CD4-positive, alpha-beta T cell treated with Interleukin-6 for 4 hours (primary cell): ENCODE measurements at regions not wholly inside any gene's neighbourhood (a gene's known extent, or its start where the extent isn't known, plus 50 kb on each side); places are given as distances from the start of the nearest gene placed in this dataset.
"Not testable (repeated sequence)": the region's sequence is repeated elsewhere in the genome, so short reads cannot be mapped to it uniquely, and the experiment has no call there.

Experiments
- DNase-seq: peaks from one replicate; pipeline ENCODE4 v3.0.0-alpha.2; 2020; ENCODE audit warnings: mixed read lengths

- DNase-seq = no peak
These were observed 144.9 kb upstream of the TWIST2 start for GRCh38 chr2:238703053-238703415.

GRCh38 chr2:238703436-238703835 lies 144.4 kb upstream of the TWIST2 start:
- no peak for DNase-seq

- DNase-seq = no peak
These were observed 143.2 kb upstream of the TWIST2 start for GRCh38 chr2:238704471-238705225.

GRCh38 chr2:238706163-238706562 lies 141.7 kb upstream of the TWIST2 start:
- no peak for DNase-seq

DNA sequence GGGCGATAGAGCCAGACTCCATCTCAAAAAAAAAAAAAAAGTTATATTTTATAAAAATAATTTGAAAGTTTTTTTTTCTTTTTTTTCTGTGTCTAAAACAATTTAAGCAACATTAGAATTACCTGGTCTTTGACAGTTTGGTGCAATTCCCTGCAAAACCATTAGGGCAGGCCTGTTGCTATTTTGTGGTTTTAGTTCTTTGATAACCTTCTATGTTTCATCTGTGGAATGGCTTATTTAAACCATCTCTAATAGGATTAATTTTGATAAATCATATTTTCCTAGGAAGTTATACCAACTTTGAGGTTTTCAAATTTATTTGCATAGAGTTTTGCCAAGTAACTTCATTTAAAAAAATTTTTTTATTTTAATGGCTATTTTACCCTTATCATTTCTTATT lies 141.2 kb upstream of the TWIST2 start:
- no peak for DNase-seq

DNA sequence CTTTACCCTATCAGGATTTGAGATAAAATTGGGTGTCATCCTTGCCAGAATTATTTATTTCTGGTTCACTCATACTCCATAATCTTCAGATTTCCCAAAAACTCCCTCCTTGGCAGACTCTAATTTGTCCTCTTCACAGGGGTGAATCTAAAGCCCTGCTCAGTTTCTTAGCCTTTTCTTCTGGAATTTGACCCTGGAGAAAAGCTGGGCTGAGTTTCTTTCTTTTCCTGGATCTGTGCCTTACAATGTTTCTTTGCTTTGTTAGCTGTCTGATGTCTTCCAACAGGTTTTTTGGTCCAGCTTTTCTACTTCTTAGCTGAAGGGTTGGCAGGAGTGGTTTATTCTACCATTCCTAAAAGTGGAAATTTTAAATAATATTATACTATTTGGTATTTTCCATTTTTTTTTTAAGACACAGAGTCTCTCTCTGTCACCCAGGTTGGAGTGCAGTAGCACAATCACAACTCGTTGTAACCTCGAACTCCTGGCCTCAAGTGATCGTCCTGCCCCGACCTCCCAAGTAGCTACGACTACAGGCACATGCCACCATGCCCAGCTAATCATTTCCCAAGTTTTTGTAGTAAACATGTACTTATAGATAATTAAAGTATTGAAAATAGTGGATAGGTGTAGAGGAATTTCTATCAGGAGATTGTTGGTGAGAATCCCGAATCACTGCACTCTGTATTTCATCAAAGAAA lies 138.4 kb upstream of the TWIST2 start:
- no peak for DNase-seq

- DNase-seq = no peak
These were observed 137.7 kb upstream of the TWIST2 start for GRCh38 chr2:238710032-238710735.

DNA sequence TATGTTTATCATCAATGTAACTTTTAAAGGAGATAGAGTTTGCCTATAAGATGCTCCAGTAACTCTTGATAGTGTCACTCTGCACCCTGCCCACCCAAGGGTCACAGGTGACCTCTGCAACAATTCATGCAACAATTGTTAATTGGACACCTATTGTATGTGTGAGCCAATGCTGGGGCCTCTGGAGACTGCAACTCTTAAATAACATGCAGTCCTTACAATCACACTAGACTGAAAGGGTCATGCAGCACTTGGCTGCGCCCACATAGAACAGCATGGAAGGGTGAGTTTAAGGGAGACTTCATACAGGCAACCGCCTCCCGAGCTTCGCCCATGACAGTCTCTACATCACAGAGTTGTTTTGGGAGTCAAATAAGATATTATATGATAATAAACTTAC lies 137.1 kb upstream of the TWIST2 start:
- no peak for DNase-seq

- no peak for DNase-seq
These were observed 136.5 kb upstream of the TWIST2 start for GRCh38 chr2:238711346-238711745.

DNA sequence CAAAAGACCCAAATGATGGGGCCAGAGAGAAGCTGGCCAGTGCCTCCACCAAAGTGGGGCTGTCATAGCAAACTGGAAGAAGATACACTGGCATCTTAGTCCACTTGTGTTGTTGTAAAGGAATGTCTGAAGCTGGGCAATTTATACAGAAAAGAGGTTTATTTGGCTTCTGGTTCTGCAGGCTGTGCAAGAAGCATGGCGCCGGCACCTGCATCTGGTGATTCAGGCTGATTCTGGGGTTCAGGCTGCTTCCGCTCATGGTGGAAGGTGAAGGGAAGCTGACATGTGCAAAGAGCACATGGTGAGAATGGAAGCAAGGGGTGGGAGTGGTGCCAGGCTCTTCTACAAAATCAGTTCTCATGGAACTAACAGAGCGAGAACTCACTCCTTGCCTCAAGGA lies 135.9 kb upstream of the TWIST2 start:
- no peak for DNase-seq

- no peak for DNase-seq
These were observed 134.6 kb upstream of the TWIST2 start for GRCh38 chr2:238713198-238713826.

GRCh38 chr2:238714038-238714528 lies 133.8 kb upstream of the TWIST2 start:
- no peak for DNase-seq

DNA sequence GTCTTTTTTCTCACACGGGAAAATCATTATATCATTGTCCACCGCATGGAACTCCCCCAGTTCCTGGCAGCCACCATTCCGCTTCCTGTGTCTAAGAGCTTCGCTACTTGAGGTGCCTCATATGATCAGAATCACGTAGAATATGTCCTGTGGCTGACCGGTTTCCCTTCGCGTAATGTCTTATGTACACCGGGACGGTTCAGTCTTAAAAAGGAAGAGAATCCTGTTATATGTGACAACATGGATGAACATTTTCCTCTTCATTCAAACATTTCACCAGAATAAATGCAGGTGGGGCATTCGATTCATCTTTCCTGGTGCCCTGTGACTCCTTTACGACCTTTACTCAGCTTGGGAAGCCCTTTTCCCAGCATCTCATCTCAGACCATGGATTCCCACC lies 131.7 kb upstream of the TWIST2 start:
- DNase-seq = no peak

DNA sequence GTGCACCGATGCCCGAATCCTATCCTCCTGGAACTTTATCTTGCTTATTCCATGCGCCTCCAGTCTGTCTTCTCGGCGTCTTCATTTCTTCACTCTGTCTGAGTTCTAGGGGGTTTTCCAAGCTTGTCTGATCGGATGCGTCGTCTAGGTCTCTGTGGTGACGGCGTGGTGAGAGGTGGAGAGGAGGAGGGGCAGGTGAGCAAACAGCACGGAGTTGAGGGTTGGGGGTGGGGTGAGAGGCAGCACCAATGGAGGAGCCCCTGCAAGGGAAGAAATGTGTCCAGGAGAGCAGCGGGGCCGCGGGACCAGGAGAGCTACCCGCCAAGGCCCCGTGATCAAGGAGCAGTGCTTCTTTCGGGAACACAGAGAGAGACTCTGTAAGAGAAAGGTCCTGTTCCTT lies 131.3 kb upstream of the TWIST2 start:
- no peak for DNase-seq

DNA sequence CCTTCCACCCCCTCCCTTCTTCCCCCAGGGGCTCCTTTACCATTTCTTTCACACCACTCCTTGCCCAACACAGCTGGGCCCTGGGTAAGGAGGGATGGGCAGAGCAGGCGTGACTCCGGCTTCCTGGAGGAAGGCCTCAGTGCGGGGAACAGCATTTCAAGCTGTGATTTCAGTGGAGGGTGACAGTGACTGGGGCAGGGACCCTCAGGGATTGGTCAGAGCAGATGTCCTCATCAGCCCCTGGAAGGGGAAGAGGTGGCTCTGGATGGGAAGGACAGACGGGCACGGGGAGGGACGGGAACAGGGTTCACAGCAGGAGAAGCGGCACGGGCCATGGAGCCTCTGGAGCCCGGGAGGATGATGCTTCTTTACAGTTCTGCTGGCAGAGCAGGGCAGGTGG lies 130.8 kb upstream of the TWIST2 start:
- no peak for DNase-seq

DNA sequence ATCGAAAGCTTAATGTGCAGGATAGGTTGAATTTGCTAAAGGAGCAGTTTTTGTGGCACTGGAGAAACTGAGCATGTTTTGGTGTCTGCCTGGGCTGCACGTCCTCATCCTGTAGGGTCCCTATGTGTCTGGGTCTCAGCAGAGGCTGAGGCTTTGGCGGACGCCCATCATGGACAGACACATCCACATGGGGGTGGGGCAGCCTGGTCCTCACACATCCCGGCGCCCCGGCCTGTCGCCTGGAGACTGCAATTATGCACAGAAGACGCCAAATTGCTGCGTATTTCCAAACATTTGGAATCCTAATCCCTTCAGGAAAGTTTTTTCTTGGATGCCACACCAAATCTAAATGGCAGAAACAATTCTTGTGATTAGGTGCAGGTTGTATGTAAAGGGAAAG lies 128.2 kb upstream of the TWIST2 start:
- no peak for DNase-seq

DNA sequence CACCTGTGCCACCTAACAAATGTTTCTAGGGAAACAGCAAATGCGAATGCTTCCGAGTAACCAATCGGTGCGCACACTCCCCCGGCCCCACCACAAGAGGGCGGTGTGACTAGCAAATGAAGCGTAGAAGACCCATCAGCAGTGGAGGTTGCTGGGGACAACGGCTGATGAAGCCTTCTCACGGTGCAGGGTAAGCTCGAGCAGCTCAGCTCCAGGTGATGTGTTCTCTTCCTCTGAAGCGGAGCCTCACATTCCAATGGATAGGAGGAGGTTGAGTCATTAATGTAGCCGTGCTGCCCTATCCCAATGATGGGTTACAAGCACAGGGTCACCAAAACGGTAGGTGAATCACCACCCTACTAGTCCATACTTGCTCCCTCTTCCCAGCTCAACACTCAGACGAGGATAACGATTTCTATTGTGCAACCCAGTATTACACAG lies 127.6 kb upstream of the TWIST2 start:
- peak; percentile 25 for DNase-seq

GRCh38 chr2:238722181-238722580 lies 125.7 kb upstream of the TWIST2 start:
- no peak for DNase-seq

DNA sequence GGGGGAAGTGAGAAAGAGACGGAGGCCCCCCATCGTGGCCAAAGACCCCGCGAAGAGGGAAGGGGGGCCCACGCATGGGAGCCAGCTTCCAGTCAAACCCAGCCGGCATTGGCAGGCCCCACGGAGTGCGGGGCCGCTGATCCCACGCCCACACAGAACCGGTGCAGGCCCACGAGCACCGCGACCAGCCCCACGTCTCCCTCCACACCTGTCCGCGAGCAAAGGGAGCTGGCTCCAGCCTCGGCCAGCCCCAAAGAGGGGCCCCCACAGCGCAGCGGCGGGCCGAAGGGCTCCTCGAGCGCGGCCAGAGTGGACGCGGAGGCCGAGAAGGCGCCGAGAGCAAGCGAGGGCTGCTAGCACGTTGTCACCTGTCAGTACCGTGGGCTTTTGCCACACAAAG lies 125.0 kb upstream of the TWIST2 start:
- DNase-seq = no peak

DNA sequence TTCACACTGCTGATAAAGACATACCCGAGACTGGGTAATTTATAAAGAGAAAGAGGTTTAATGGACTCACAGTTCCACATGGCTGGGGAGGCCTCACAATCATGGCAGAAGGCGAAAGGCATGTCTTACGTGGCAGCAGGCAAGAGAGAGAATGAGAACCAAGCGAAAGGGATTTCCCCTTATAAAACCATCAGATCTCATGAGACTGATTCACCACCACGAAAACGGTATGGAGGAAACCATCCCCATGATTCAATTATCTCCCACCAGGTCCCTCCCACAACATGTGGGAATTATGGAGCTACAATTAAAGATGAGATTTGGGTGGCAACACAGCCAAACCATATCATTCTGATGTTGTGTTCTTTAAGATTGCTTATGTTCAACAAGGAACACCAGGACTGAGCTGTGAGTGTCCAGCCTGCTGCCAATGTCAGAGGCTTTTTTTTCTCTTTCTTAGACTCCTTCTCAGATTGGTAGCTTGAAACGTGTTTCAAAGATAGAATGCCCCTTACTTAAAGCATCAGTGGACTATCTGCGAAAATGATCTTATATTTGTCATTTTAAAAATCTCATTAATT lies 124.1 kb upstream of the TWIST2 start:
- DNase-seq = not testable (repeated sequence)

DNA sequence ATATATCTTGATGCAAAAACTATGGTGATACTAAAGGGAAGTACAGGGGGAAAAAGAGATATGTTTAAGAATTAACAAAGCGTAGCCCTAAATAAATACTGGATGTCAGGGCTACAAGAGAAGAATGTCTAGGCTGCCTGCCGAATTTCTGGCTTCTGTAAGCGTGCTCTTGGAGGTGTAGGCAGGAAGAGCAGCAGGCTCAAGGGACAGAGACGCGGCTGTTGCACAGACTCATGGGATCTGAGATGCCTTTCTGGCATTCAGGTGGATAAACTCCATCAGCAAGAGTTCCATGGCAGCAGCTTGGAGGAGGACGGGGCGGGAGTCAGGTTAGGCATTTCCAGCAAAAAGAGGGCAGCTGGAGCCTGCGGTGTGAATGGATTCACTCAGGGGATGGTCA lies 123.2 kb upstream of the TWIST2 start:
- no peak for DNase-seq

- DNase-seq = no peak
These were observed 122.6 kb upstream of the TWIST2 start for GRCh38 chr2:238725298-238725697.
